GM18499 (cell line): ENCODE measurements at regions not wholly inside any gene's neighbourhood (a gene's known extent, or its start where the extent isn't known, plus 50 kb on each side); places are given as distances from the start of the nearest gene placed in this dataset.

Source experiments
- ATAC-seq: cut with Tn5 transposase; IDR thresholded peaks from one replicate; pipeline ENCODE4 v1.9.1; 2021; ENCODE audit warnings: moderate number of reproducible peaks; ENCODE audit not compliant: insufficient read depth, unreplicated experiment

GRCh38 chr5:116389601-116390000, 185.0 kb downstream of the SEMA6A start:
- ATAC-seq: no peak

- ATAC-seq: no peak
These were observed 185.9 kb downstream of the SEMA6A start for GRCh38 chr5:116388564-116389258.

- ATAC-seq: no peak
These were observed 186.9 kb downstream of the SEMA6A start for GRCh38 chr5:116387738-116388137.

- ATAC-seq: no peak
These were observed 188.0 kb downstream of the SEMA6A start for GRCh38 chr5:116386633-116387032.

- no peak for ATAC-seq
These were observed 191.8 kb downstream of the SEMA6A start for GRCh38 chr5:116382874-116383266.

- ATAC-seq: no peak
These were observed 192.4 kb downstream of the SEMA6A start for GRCh38 chr5:116382032-116382873.

GRCh38 chr5:116381201-116381600, 193.4 kb downstream of the SEMA6A start:
- no peak for ATAC-seq

GRCh38 chr5:116380621-116381020, 194.0 kb downstream of the SEMA6A start:
- no peak for ATAC-seq

- ATAC-seq: no peak
These were observed 195.3 kb downstream of the SEMA6A start for GRCh38 chr5:116379306-116379705.

- ATAC-seq: no peak
These were observed 195.9 kb downstream of the SEMA6A start for GRCh38 chr5:116378777-116379121.

- ATAC-seq: no peak
These were observed 196.4 kb downstream of the SEMA6A start for GRCh38 chr5:116378007-116378776.

- ATAC-seq: no peak
These were observed 197.2 kb downstream of the SEMA6A start for GRCh38 chr5:116377276-116378006.

- ATAC-seq: no peak
These were observed 198.7 kb downstream of the SEMA6A start for GRCh38 chr5:116375926-116376325.

GRCh38 chr5:116374434-116374852, 200.2 kb downstream of the SEMA6A start:
- ATAC-seq: no peak

- ATAC-seq: no peak
These were observed 201.6 kb downstream of the SEMA6A start for GRCh38 chr5:116372931-116373597.

- ATAC-seq: no peak
These were observed 202.7 kb downstream of the SEMA6A start for GRCh38 chr5:116371935-116372334.

GRCh38 chr5:116371431-116371830, 203.2 kb downstream of the SEMA6A start:
- ATAC-seq: no peak

- no peak for ATAC-seq
These were observed 203.7 kb downstream of the SEMA6A start for GRCh38 chr5:116370886-116371285.

GRCh38 chr5:116370149-116370548, 204.5 kb downstream of the SEMA6A start:
- no peak for ATAC-seq

GRCh38 chr5:116365006-116365496, 209.6 kb downstream of the SEMA6A start:
- peak; percentile 69 for ATAC-seq
